ENCODE measurements at regions not wholly inside any gene's neighbourhood (a gene's known extent, or its start where the extent isn't known, plus 50 kb on each side); places are given as distances from the start of the nearest gene placed in this dataset.

DNA sequence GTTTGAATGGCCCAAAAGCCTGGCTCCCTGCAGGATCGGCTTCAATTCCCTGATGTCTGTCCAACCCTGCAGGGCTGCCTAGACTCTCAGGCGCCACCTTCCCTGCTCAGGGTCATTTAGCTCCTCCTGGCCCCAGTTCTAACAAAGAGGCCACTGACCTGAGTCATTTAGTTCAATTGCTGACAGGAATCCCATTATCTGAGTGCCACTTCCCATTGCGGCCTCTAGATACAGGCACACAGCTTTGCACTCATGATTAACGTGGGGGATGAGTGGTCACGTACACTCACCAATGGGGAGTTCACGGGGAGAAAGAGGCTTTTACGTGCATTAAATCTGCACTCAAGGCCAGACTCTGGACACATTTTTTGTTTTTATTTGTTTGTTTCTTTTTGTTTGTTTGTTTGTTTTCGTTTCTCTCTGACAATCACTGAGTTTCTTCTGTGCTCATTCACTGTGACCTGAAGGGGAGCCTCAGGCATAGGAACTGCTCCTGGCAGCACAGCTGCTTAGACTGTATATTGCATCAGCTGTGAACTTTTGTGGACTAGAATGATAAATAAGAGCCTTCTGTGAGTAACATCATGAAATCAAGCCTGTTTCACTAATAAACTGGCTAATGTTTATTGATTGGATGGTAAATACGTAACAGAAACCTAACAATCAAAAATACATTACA, 118.9 kb upstream of the CTNNA2 start:
- H3K27me3 ChIP-seq (ENCODE audit: control insufficient read depth in 1 of 2, insufficient read depth in 2 of 2, low read length in 2 of 2), result no peaks in the 10 kb centered on the region
- no peak overlapping the region for H3K4me3 ChIP-seq (ENCODE audit: low read depth in 1 of 2, low read length in 2 of 2)
- H3K9me3 ChIP-seq (ENCODE audit: control insufficient read depth in 1 of 2, low read length in 2 of 2), result no peaks in the 10 kb centered on the region
- H3K9ac ChIP-seq (ENCODE audit: low read depth in 1 of 2, low read length in 2 of 2), result no peak overlapping the region
- H3K27ac ChIP-seq (ENCODE audit: low read depth, low read length), result no peak overlapping the region
- no peaks in the 10 kb centered on the region for H3K4me1 ChIP-seq (ENCODE audit: control insufficient read depth in 1 of 2, insufficient read depth in 2 of 2, low read length in 2 of 2)
- H3K36me3 ChIP-seq (ENCODE audit: control insufficient read depth in 1 of 2, insufficient read depth in 2 of 2, low read length in 2 of 2), result no peaks in the 10 kb centered on the region

DNA sequence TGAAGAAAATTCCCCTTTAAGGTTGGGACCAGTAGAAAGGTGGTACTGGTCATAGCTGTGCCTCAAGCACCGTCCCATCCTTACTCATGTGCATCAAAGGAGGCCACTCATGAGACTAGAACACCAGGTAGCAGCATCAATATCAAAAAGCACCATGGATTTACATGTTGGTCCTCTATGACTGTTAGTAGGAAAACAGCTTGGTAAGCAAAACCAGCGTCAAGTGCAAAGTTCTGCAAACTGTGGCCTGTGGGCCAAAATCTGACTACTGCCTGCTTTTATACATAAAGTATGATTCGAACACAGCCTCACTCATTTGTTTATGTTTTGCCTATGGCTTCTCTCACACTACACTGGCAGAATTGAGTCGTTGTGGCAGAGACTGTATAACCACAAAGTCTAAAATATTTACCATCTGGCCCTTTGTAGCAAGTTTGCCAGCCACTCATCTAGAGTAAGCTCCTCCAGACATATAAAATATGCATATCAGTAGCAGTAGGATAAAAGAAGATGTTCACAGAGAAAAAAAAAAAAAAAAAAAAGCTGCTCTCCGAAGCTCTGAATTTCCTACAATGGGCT, 119.7 kb upstream of the CTNNA2 start:
- Histone ChIP-seq H3K36me3 (ENCODE audit: control insufficient read depth in 1 of 2, insufficient read depth in 2 of 2, low read length in 2 of 2) (no peaks in the 10 kb centered on the region), H3K9ac (ENCODE audit: low read depth in 1 of 2, low read length in 2 of 2) (no peak overlapping the region), H3K9me3 (ENCODE audit: control insufficient read depth in 1 of 2, low read length in 2 of 2) (no peaks in the 10 kb centered on the region), H3K27ac (ENCODE audit: low read depth, low read length) (no peak overlapping the region), H3K27me3 (ENCODE audit: control insufficient read depth in 1 of 2, insufficient read depth in 2 of 2, low read length in 2 of 2) (no peaks in the 10 kb centered on the region), H3K4me3 (ENCODE audit: low read depth in 1 of 2, low read length in 2 of 2) (no peak overlapping the region), H3K4me1 (ENCODE audit: control insufficient read depth in 1 of 2, insufficient read depth in 2 of 2, low read length in 2 of 2) (no peaks in the 10 kb centered on the region)

GRCh38 chr2:79389481-79389880, 123.4 kb upstream of the CTNNA2 start:
- Histone ChIP-seq H3K9ac (ENCODE audit: low read depth in 1 of 2, low read length in 2 of 2) (no peak overlapping the region), H3K27ac (ENCODE audit: low read depth, low read length) (no peak overlapping the region), H3K4me1 (ENCODE audit: control insufficient read depth in 1 of 2, insufficient read depth in 2 of 2, low read length in 2 of 2) (no peaks in the 10 kb centered on the region), H3K27me3 (ENCODE audit: control insufficient read depth in 1 of 2, insufficient read depth in 2 of 2, low read length in 2 of 2) (no peaks in the 10 kb centered on the region), H3K4me3 (ENCODE audit: low read depth in 1 of 2, low read length in 2 of 2) (no peak overlapping the region), H3K9me3 (ENCODE audit: control insufficient read depth in 1 of 2, low read length in 2 of 2) (no peaks in the 10 kb centered on the region), H3K36me3 (ENCODE audit: control insufficient read depth in 1 of 2, insufficient read depth in 2 of 2, low read length in 2 of 2) (no peaks in the 10 kb centered on the region)

GRCh38 chr2:79388024-79388423, 124.8 kb upstream of the CTNNA2 start:
- Histone ChIP-seq H3K4me1 (ENCODE audit: control insufficient read depth in 1 of 2, insufficient read depth in 2 of 2, low read length in 2 of 2) (no peaks in the 10 kb centered on the region), H3K9me3 (ENCODE audit: control insufficient read depth in 1 of 2, low read length in 2 of 2) (no peaks in the 10 kb centered on the region), H3K4me3 (ENCODE audit: low read depth in 1 of 2, low read length in 2 of 2) (no peak overlapping the region), H3K36me3 (ENCODE audit: control insufficient read depth in 1 of 2, insufficient read depth in 2 of 2, low read length in 2 of 2) (no peaks in the 10 kb centered on the region), H3K9ac (ENCODE audit: low read depth in 1 of 2, low read length in 2 of 2) (no peak overlapping the region), H3K27ac (ENCODE audit: low read depth, low read length) (no peak overlapping the region), H3K27me3 (ENCODE audit: control insufficient read depth in 1 of 2, insufficient read depth in 2 of 2, low read length in 2 of 2) (no peaks in the 10 kb centered on the region)

- H3K4me1 ChIP-seq (ENCODE audit: control insufficient read depth in 1 of 2, insufficient read depth in 2 of 2, low read length in 2 of 2), result no peaks in the 10 kb centered on the region
These were observed 125.4 kb upstream of the CTNNA2 start for GRCh38 chr2:79387431-79387830.

GRCh38 chr2:79383681-79384080, 129.2 kb upstream of the CTNNA2 start:
- no peak overlapping the region for H3K4me3 ChIP-seq (ENCODE audit: low read depth in 1 of 2, low read length in 2 of 2)
- no peaks in the 10 kb centered on the region for H3K36me3 ChIP-seq (ENCODE audit: control insufficient read depth in 1 of 2, insufficient read depth in 2 of 2, low read length in 2 of 2)
- H3K27ac ChIP-seq (ENCODE audit: low read depth, low read length), result no peak overlapping the region
- H3K4me1 ChIP-seq (ENCODE audit: control insufficient read depth in 1 of 2, insufficient read depth in 2 of 2, low read length in 2 of 2), result no peaks in the 10 kb centered on the region
- no peaks in the 10 kb centered on the region for H3K27me3 ChIP-seq (ENCODE audit: control insufficient read depth in 1 of 2, insufficient read depth in 2 of 2, low read length in 2 of 2)
- no peaks in the 10 kb centered on the region for H3K9me3 ChIP-seq (ENCODE audit: control insufficient read depth in 1 of 2, low read length in 2 of 2)
- no peak overlapping the region for H3K9ac ChIP-seq (ENCODE audit: low read depth in 1 of 2, low read length in 2 of 2)

More at GRCh38 chr2:79387431-79387830, 125.4 kb upstream of the CTNNA2 start:
- H3K27ac ChIP-seq (ENCODE audit: low read depth, low read length), result no peak overlapping the region
- no peaks in the 10 kb centered on the region for H3K9me3 ChIP-seq (ENCODE audit: control insufficient read depth in 1 of 2, low read length in 2 of 2)
- H3K27me3 ChIP-seq (ENCODE audit: control insufficient read depth in 1 of 2, insufficient read depth in 2 of 2, low read length in 2 of 2), result no peaks in the 10 kb centered on the region
- H3K4me3 ChIP-seq (ENCODE audit: low read depth in 1 of 2, low read length in 2 of 2), result no peak overlapping the region
- no peaks in the 10 kb centered on the region for H3K36me3 ChIP-seq (ENCODE audit: control insufficient read depth in 1 of 2, insufficient read depth in 2 of 2, low read length in 2 of 2)
- no peak overlapping the region for H3K9ac ChIP-seq (ENCODE audit: low read depth in 1 of 2, low read length in 2 of 2)

DNA sequence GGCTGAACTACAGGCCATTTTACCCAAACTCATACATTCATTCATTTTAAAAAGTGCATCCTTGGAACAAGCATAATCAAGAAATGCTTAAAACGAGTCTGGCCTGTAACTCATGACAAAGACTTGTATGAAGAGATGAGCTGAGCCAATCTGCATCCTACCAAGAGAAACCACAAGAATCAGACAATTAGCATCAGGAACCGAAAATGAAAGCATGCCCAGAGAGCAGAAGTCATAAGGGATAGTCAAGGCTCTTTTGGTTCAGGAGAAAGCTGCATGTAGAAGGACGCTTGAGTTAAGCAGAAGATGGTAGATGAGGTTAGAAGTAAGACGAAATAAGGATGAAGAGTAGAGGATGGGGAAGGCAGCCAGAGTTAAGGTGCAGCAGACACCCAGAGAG, 137.0 kb upstream of the CTNNA2 start:
- no peaks in the 10 kb centered on the region for H3K4me1 ChIP-seq (ENCODE audit: control insufficient read depth in 1 of 2, insufficient read depth in 2 of 2, low read length in 2 of 2)
- H3K36me3 ChIP-seq (ENCODE audit: control insufficient read depth in 1 of 2, insufficient read depth in 2 of 2, low read length in 2 of 2), result no peaks in the 10 kb centered on the region
- H3K9me3 ChIP-seq (ENCODE audit: control insufficient read depth in 1 of 2, low read length in 2 of 2), result no peaks in the 10 kb centered on the region
- H3K4me3 ChIP-seq (ENCODE audit: low read depth in 1 of 2, low read length in 2 of 2), result no peak overlapping the region
- H3K27ac ChIP-seq (ENCODE audit: low read depth, low read length), result no peak overlapping the region
- H3K27me3 ChIP-seq (ENCODE audit: control insufficient read depth in 1 of 2, insufficient read depth in 2 of 2, low read length in 2 of 2), result no peaks in the 10 kb centered on the region
- no peak overlapping the region for H3K9ac ChIP-seq (ENCODE audit: low read depth in 1 of 2, low read length in 2 of 2)

GRCh38 chr2:79373358-79374130, 139.3 kb upstream of the CTNNA2 start:
- no peaks in the 10 kb centered on the region for H3K4me1 ChIP-seq (ENCODE audit: control insufficient read depth in 1 of 2, insufficient read depth in 2 of 2, low read length in 2 of 2)
- H3K27ac ChIP-seq (ENCODE audit: low read depth, low read length), result no peak overlapping the region
- H3K4me3 ChIP-seq (ENCODE audit: low read depth in 1 of 2, low read length in 2 of 2), result no peak overlapping the region
- H3K9ac ChIP-seq (ENCODE audit: low read depth in 1 of 2, low read length in 2 of 2), result no peak overlapping the region
- H3K9me3 ChIP-seq (ENCODE audit: control insufficient read depth in 1 of 2, low read length in 2 of 2), result no peaks in the 10 kb centered on the region
- no peaks in the 10 kb centered on the region for H3K27me3 ChIP-seq (ENCODE audit: control insufficient read depth in 1 of 2, insufficient read depth in 2 of 2, low read length in 2 of 2)
- no peaks in the 10 kb centered on the region for H3K36me3 ChIP-seq (ENCODE audit: control insufficient read depth in 1 of 2, insufficient read depth in 2 of 2, low read length in 2 of 2)

- Histone ChIP-seq H3K27me3 (ENCODE audit: control insufficient read depth in 1 of 2, insufficient read depth in 2 of 2, low read length in 2 of 2) (no peaks in the 10 kb centered on the region), H3K9me3 (ENCODE audit: control insufficient read depth in 1 of 2, low read length in 2 of 2) (no peaks in the 10 kb centered on the region), H3K27ac (ENCODE audit: low read depth, low read length) (no peak overlapping the region), H3K36me3 (ENCODE audit: control insufficient read depth in 1 of 2, insufficient read depth in 2 of 2, low read length in 2 of 2) (no peaks in the 10 kb centered on the region), H3K4me1 (ENCODE audit: control insufficient read depth in 1 of 2, insufficient read depth in 2 of 2, low read length in 2 of 2) (no peaks in the 10 kb centered on the region), H3K4me3 (ENCODE audit: low read depth in 1 of 2, low read length in 2 of 2) (no peak overlapping the region), H3K9ac (ENCODE audit: low read depth in 1 of 2, low read length in 2 of 2) (no peak overlapping the region)
These were observed 141.8 kb upstream of the CTNNA2 start for GRCh38 chr2:79370976-79371538.

GRCh38 chr2:79369127-79369526, 143.7 kb upstream of the CTNNA2 start:
- Histone ChIP-seq H3K9me3 (ENCODE audit: control insufficient read depth in 1 of 2, low read length in 2 of 2) (no peaks in the 10 kb centered on the region), H3K4me1 (ENCODE audit: control insufficient read depth in 1 of 2, insufficient read depth in 2 of 2, low read length in 2 of 2) (no peaks in the 10 kb centered on the region), H3K27ac (ENCODE audit: low read depth, low read length) (no peak overlapping the region), H3K27me3 (ENCODE audit: control insufficient read depth in 1 of 2, insufficient read depth in 2 of 2, low read length in 2 of 2) (no peaks in the 10 kb centered on the region), H3K9ac (ENCODE audit: low read depth in 1 of 2, low read length in 2 of 2) (no peak overlapping the region), H3K4me3 (ENCODE audit: low read depth in 1 of 2, low read length in 2 of 2) (no peak overlapping the region), H3K36me3 (ENCODE audit: control insufficient read depth in 1 of 2, insufficient read depth in 2 of 2, low read length in 2 of 2) (no peaks in the 10 kb centered on the region)
